ENCODE measurements at regions not wholly inside any gene's neighbourhood (a gene's known extent, or its start where the extent isn't known, plus 50 kb on each side); places are given as distances from the start of the nearest gene placed in this dataset.
"Not testable (repeated sequence)": the region's sequence is repeated elsewhere in the genome, so short reads cannot be mapped to it uniquely, and the experiment has no call there.

DNA sequence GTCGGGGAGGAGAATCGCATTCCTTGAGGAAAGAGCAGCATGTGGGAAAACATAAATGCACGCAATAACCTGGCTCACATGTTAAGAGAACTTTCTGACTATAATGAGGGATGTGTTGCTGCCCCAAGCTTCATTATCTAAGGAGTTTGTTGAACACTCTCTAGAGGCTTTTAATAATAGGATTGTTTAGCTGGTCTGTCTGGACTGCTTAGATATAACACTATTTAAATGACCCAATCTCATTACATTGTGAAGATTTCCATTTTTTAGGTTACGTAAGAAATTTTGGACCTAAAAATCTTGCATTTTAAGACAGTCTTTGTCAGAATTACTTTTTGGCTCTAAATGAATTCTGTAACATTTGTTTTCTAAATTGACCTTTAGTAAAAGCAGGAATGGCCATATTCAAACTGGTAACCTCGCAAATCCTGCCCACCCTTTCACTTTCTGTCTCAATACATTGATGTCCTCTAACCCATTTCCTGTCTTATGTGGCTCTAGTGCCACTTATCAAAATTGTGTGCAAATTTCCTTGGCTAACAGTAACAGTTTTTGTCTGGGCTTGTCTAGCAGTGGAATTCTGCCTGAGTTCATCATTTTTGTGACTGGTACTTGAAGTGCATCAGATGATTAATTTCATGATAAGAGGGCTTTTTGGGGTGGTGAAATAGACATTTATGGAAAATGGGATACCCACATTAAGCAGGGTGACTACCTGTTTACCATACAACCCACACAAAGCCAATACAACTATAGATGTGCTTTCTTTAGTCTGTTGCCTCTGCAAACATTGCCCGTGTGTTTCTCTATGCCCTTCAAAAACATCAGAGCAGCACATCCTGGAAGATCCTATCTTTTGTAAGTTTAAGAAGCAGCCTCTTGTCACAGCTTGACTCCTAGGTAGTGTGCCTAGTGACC lies 61.6 kb upstream of the IKBKE start:
- DNase-seq (ENCODE audit: low spot score) = not testable (repeated sequence)

DNA sequence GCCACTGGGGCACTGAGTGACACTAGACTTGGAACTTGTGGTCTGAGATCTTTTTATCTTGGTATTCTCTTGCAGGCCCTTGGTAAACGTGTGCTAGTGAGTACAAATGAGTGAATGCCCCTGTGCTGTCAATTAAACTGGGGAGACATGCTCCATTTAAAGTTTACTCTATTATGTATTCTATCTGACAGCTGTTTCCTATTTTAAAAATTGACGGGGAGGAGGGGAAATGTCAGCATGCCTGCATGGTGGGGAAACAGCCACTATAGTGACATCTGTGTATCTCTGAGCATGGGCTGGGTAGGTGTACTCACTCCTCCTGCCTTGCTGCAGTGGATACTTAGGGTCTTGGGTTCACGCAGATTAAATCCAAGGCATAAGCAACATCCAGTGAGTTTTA lies 59.0 kb upstream of the IKBKE start:
- DNase-seq (ENCODE audit: low spot score) = no peak

DNA sequence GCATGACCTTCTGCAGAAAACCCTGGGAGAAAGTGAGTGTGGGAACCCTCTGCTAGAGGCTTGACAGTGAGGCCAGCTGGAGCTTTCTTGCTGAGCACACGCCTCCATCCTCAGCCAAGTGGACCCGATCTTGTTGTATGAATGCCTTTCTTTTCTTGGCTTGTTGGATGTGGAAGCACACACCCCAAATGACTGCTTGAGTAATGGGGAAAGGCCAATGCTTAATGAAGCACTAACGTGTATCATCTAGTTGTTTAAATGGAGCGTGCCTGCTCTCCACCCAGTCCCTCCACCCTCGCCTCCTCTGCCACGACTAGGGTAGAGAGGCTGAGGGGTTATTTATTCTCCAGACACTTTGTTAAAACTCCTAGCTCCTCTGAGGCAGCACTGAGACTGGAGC lies 54.3 kb upstream of the IKBKE start:
- DNase-seq (ENCODE audit: low spot score) = no peak

DNA sequence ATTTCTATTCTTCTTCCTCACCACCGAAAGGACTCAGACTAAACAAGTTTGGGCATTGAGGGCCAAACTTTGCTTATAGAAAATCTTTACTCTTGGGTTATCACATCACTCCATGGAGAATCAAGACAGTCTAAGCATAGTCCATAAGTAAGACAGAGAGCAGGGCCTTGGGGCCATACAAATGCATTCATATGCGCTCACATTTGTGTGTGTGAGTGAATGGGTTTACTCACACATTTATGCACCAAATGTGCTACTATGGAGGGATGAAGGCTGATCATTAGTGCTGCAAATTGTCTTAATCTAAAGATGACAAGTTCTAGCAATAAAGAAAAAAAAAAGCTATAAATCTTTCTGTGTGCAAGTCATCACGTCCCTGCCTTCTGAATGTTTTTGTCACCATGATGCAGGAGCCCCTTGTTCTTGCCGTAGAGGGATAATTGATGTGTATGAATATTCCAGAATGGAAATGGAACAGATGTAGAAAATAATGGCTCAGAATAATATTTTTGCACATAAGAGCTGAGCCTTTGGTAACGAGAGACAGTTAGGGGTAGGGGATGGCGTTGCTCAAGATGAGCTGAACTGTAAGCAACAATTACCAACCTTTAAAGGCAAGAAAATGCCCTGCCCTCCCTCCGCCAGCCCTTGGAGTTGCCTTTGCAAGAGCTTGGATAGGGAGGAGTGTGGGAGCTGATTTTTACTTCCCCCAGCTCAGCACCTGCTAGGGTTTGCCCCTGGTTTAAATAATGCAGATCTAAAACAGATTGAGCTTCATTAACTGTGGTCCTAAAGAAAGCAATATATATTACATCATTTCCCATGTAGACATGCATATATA lies 52.3 kb upstream of the IKBKE start:
- DNase-seq (ENCODE audit: low spot score) = no peak

DNA sequence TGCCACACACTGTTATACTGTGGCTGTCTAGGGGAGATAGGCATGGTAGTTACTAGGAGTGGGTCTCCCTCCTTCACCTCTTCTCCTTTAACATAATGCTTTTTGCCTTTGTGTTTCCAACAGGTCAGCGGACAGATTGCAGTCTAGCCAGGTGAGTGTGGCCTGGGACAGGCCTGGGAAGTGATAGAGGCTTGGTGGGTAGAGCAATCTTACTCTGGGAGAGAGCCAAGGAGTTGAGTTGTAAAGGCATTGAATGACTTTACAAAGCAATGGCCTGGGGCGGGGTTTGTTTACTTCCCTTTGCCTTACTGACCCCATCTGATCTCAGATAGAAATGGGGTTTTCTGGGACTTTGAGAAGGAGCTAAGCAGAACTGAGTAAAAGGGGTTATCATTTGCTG lies 51.0 kb upstream of the IKBKE start:
- no peak for DNase-seq (ENCODE audit: low spot score)

DNA sequence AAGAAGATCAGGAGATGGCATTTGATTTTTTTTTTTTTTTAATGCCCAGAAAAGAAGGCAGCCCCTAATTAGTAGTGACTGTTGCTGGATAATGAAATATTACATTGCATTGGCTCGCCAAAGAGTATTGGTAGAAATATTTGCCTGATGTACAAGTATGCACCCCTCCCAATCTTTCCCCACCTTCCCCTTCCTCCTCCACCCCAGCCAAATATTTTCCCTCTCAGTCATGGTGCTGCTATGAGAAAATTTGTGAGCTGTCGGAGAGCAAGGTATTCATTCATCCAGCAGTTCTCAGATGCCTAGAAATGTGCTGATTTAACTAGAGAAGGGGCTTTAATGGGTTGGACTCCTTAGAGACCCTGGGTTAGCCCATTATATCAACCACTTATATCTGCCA lies 50.5 kb upstream of the IKBKE start:
- DNase-seq (ENCODE audit: low spot score) = peak; percentile 32

DNA sequence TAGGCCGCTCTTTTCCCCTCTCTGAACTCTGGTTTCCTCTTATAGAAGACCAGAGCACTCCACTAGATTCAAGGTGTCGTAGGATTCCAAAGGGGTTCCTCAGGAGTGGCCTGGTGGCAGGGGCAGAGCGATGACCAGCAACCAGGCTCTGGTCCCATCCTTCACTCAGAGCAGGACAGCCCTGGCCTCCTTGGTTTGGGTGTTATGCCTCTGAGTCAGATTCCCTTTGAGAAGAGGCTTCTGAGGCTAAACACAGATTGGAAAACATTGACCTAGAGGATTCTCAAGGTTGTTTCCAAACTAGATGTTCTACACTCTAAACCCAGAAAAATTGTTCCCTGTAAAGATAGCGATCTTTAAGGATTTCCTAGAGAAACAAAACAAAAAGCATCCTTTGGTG lies 49.8 kb upstream of the IKBKE start:
- DNase-seq (ENCODE audit: low spot score) = peak; percentile 26

Measured in AG08396 (cell line).